BLaER1 (cell line): ENCODE measurements at regions not wholly inside any gene's neighbourhood (a gene's known extent, or its start where the extent isn't known, plus 50 kb on each side); places are given as distances from the start of the nearest gene placed in this dataset.

Source experiments
- H3K27ac ChIP-seq: shearing (Covaris generic); formaldehyde crosslinking; 2 replicates; pipeline ENCODE4 v1.8.1; 2022
- H3K27me3 ChIP-seq: shearing (Covaris generic); formaldehyde crosslinking; 2 replicates; pipeline ENCODE4 v1.8.1; 2022
- H3K36me3 ChIP-seq: shearing (Covaris generic); formaldehyde crosslinking; 2 replicates; pipeline ENCODE4 v1.8.1; 2022
- H3K4me1 ChIP-seq: shearing (Covaris generic); formaldehyde crosslinking; 2 replicates; pipeline ENCODE4 v1.8.1; 2022
- H3K4me2 ChIP-seq: shearing (Covaris generic); formaldehyde crosslinking; 2 replicates; pipeline ENCODE4 v1.8.1; 2022
- H3K4me3 ChIP-seq: shearing (Covaris generic); formaldehyde crosslinking; 2 replicates; pipeline ENCODE4 v1.8.1; 2022
- H3K9ac ChIP-seq: shearing (Covaris generic); formaldehyde crosslinking; 2 replicates; pipeline ENCODE4 v1.8.1; 2022
- H3K9me3 ChIP-seq: shearing (Covaris generic); formaldehyde crosslinking; 2 replicates; pipeline ENCODE4 v1.8.1; 2022
- H4K20me1 ChIP-seq: shearing (Covaris generic); formaldehyde crosslinking; 2 replicates; pipeline ENCODE4 v1.8.1; 2022
- Cebpa-rat ChIP-seq: shearing (Covaris generic); IDR thresholded peaks from 2 replicates; pipeline ENCODE4 v1.8.1; 2022

- Histone ChIP-seq H3K9me3 (no peaks in the 10 kb centered on the region), H3K36me3 (no peaks in the 10 kb centered on the region), H3K27ac (no peak overlapping the region), H3K4me3 (no peak overlapping the region), H4K20me1 (no peaks in the 10 kb centered on the region), H3K4me2 (no peak overlapping the region), H3K9ac (no peak overlapping the region), H3K27me3 (no peaks in the 10 kb centered on the region), H3K4me1 (no peaks in the 10 kb centered on the region)
- no peak for TF ChIP-seq Cebpa-rat
Observed at GRCh38 chr11:119523539-119524157, 100.7 kb upstream of the THY1 start.

- TF ChIP-seq Cebpa-rat, result no peak
- H3K4me2 ChIP-seq, result no peak overlapping the region
- H3K36me3 ChIP-seq, result no peaks in the 10 kb centered on the region
- no peak overlapping the region for H3K4me3 ChIP-seq
- H4K20me1 ChIP-seq, result no peaks in the 10 kb centered on the region
- H3K4me1 ChIP-seq, result no peaks in the 10 kb centered on the region
- H3K9ac ChIP-seq, result no peak overlapping the region
- no peaks in the 10 kb centered on the region for H3K27me3 ChIP-seq
- no peaks in the 10 kb centered on the region for H3K9me3 ChIP-seq
- H3K27ac ChIP-seq, result no peak overlapping the region
Observed at GRCh38 chr11:119522609-119523008, 99.6 kb upstream of the THY1 start.

GRCh38 chr11:119521551-119521950 lies 98.6 kb upstream of the THY1 start:
- no peaks in the 10 kb centered on the region for H3K4me1 ChIP-seq
- no peak overlapping the region for H3K27ac ChIP-seq
- no peaks in the 10 kb centered on the region for H3K27me3 ChIP-seq
- H3K4me3 ChIP-seq, result no peak overlapping the region
- H3K9ac ChIP-seq, result no peak overlapping the region
- no peak overlapping the region for H3K4me2 ChIP-seq
- no peaks in the 10 kb centered on the region for H3K9me3 ChIP-seq
- H3K36me3 ChIP-seq, result no peaks in the 10 kb centered on the region
- no peaks in the 10 kb centered on the region for H4K20me1 ChIP-seq
- TF ChIP-seq Cebpa-rat, result no peak

- Histone ChIP-seq H3K9me3 (no peaks in the 10 kb centered on the region), H3K36me3 (no peaks in the 10 kb centered on the region), H3K9ac (no peak overlapping the region), H3K27ac (no peak overlapping the region), H4K20me1 (no peaks in the 10 kb centered on the region), H3K27me3 (no peaks in the 10 kb centered on the region), H3K4me3 (no peak overlapping the region), H3K4me1 (no peaks in the 10 kb centered on the region), H3K4me2 (no peak overlapping the region)
- TF ChIP-seq Cebpa-rat, result no peak
Observed at GRCh38 chr11:119520966-119521365, 98.0 kb upstream of the THY1 start.

- Histone ChIP-seq H3K9me3 (no peaks in the 10 kb centered on the region), H3K27ac (no peak overlapping the region), H4K20me1 (no peaks in the 10 kb centered on the region), H3K4me1 (no peaks in the 10 kb centered on the region), H3K36me3 (no peaks in the 10 kb centered on the region), H3K4me3 (no peak overlapping the region), H3K27me3 (no peaks in the 10 kb centered on the region), H3K4me2 (no peak overlapping the region), H3K9ac (no peak overlapping the region)
- TF ChIP-seq Cebpa-rat, result no peak
Observed at GRCh38 chr11:119520400-119520799, 97.4 kb upstream of the THY1 start.

- no peak overlapping the region for H3K27ac ChIP-seq
- H3K27me3 ChIP-seq, result no peaks in the 10 kb centered on the region
- no peak overlapping the region for H3K4me3 ChIP-seq
- H3K9ac ChIP-seq, result no peak overlapping the region
- no peaks in the 10 kb centered on the region for H4K20me1 ChIP-seq
- H3K4me2 ChIP-seq, result no peak overlapping the region
- H3K9me3 ChIP-seq, result no peaks in the 10 kb centered on the region
- no peaks in the 10 kb centered on the region for H3K4me1 ChIP-seq
- no peaks in the 10 kb centered on the region for H3K36me3 ChIP-seq
- TF ChIP-seq Cebpa-rat, result no peak
Observed at GRCh38 chr11:119519796-119520195, 96.8 kb upstream of the THY1 start.

GRCh38 chr11:119518746-119519730 lies 96.1 kb upstream of the THY1 start:
- Histone ChIP-seq H3K27me3 (no peaks in the 10 kb centered on the region), H3K9me3 (no peaks in the 10 kb centered on the region), H3K9ac (no peak overlapping the region), H4K20me1 (no peaks in the 10 kb centered on the region), H3K4me3 (no peak overlapping the region), H3K36me3 (no peaks in the 10 kb centered on the region), H3K4me2 (no peak overlapping the region), H3K27ac (no peak overlapping the region), H3K4me1 (no peaks in the 10 kb centered on the region)
- TF ChIP-seq Cebpa-rat, result no peak

- no peaks in the 10 kb centered on the region for H3K27me3 ChIP-seq
Observed at GRCh38 chr11:119515771-119516400, 92.9 kb upstream of the THY1 start.

GRCh38 chr11:119513806-119514170 lies 90.8 kb upstream of the THY1 start:
- Histone ChIP-seq H3K27me3 (no peaks in the 10 kb centered on the region), H3K9ac (0 out of 2 replicates have a peak overlapping the region, but pooled peaks have one; percentile 6), H3K4me3 (no peak overlapping the region), H3K4me1 (peaks cover 49% of the 10 kb centered on the region), H3K4me2 (peak overlapping the region; percentile 75), H3K27ac (no peak overlapping the region), H3K9me3 (no peaks in the 10 kb centered on the region), H3K36me3 (no peaks in the 10 kb centered on the region), H4K20me1 (no peaks in the 10 kb centered on the region)
- no peak for TF ChIP-seq Cebpa-rat

More at GRCh38 chr11:119515771-119516400, 92.9 kb upstream of the THY1 start:
- Histone ChIP-seq H3K27ac (no peak overlapping the region), H3K9ac (no peak overlapping the region), H3K4me2 (no peak overlapping the region), H3K4me1 (peaks cover 29% of the 10 kb centered on the region), H3K9me3 (no peaks in the 10 kb centered on the region), H4K20me1 (no peaks in the 10 kb centered on the region), H3K4me3 (no peak overlapping the region), H3K36me3 (no peaks in the 10 kb centered on the region)
- TF ChIP-seq Cebpa-rat, result no peak
